ENCODE measurements at regions not wholly inside any gene's neighbourhood (a gene's known extent, or its start where the extent isn't known, plus 50 kb on each side); places are given as distances from the start of the nearest gene placed in this dataset.

GRCh38 chr2:136297994-136298393, 180.0 kb upstream of the CXCR4 start:
- WGBS (ENCODE audit: insufficient coverage, low coverage, low lambda C conversion rate, missing lambda C conversion rate): 61% methylated on average over 4 of the region's 4 CpGs
- no peak for ATAC-seq
- H3K4me1 ChIP-seq: no peaks in the 10 kb centered on the region

GRCh38 chr2:136297312-136297711, 179.4 kb upstream of the CXCR4 start:
- WGBS (ENCODE audit: insufficient coverage, low coverage, low lambda C conversion rate, missing lambda C conversion rate): 38% methylated on average over 3 of the region's 3 CpGs
- TF ChIP-seq POLR2A (IDR thresholded peaks at IDR 0.05): no peak
- no peak for TF ChIP-seq CTCF (IDR thresholded peaks at IDR 0.05)
- ATAC-seq: no peak

More at GRCh38 chr2:136297994-136298393, 180.0 kb upstream of the CXCR4 start:
- Histone ChIP-seq H3K9me3 (no peaks in the 10 kb centered on the region), H3K4me3 (no peak overlapping the region), H3K27ac (no peak overlapping the region), H3K27me3 (no peaks in the 10 kb centered on the region), H3K36me3 (no peaks in the 10 kb centered on the region)
- DNase-seq: no peak
- intact Hi-C loops (cut with DNase I): no loop called here
- TF ChIP-seq POLR2A (IDR thresholded peaks at IDR 0.05) (no peak), CTCF (IDR thresholded peaks at IDR 0.05) (no peak)

GRCh38 chr2:136295168-136295567, 177.2 kb upstream of the CXCR4 start:
- intact Hi-C loops (cut with DNase I): no loop called here
- ATAC-seq: no peak
- WGBS (ENCODE audit: insufficient coverage, low coverage, low lambda C conversion rate, missing lambda C conversion rate): 55% methylated on average over 1 of the region's 1 CpG

More at GRCh38 chr2:136297312-136297711, 179.4 kb upstream of the CXCR4 start:
- Histone ChIP-seq H3K4me1 (no peaks in the 10 kb centered on the region), H3K27ac (no peak overlapping the region), H3K27me3 (no peaks in the 10 kb centered on the region), H3K4me3 (no peak overlapping the region), H3K36me3 (no peaks in the 10 kb centered on the region), H3K9me3 (no peaks in the 10 kb centered on the region)
- intact Hi-C loops (cut with DNase I): no loop called here
- DNase-seq: no peak

GRCh38 chr2:136291871-136292270, 173.9 kb upstream of the CXCR4 start:
- H3K27ac ChIP-seq: no peak overlapping the region
- ATAC-seq (no peak), DNase-seq (no peak)
- no peaks in the 10 kb centered on the region for H3K36me3 ChIP-seq
- TF ChIP-seq POLR2A (IDR thresholded peaks at IDR 0.05) (no peak), CTCF (IDR thresholded peaks at IDR 0.05) (no peak)
- no peaks in the 10 kb centered on the region for H3K9me3 ChIP-seq
- no peaks in the 10 kb centered on the region for H3K27me3 ChIP-seq
- intact Hi-C loops (cut with DNase I): no loop called here
- 71% methylated on average over 4 of the region's 4 CpGs for WGBS (ENCODE audit: insufficient coverage, low coverage, low lambda C conversion rate, missing lambda C conversion rate)
- no peak overlapping the region for H3K4me3 ChIP-seq
- H3K4me1 ChIP-seq: no peaks in the 10 kb centered on the region

More at GRCh38 chr2:136295168-136295567, 177.2 kb upstream of the CXCR4 start:
- no peaks in the 10 kb centered on the region for H3K36me3 ChIP-seq
- no peak overlapping the region for H3K27ac ChIP-seq
- no peaks in the 10 kb centered on the region for H3K4me1 ChIP-seq
- H3K9me3 ChIP-seq: no peaks in the 10 kb centered on the region
- H3K27me3 ChIP-seq: no peaks in the 10 kb centered on the region
- TF ChIP-seq CTCF (IDR thresholded peaks at IDR 0.05) (no peak), POLR2A (IDR thresholded peaks at IDR 0.05) (no peak)
- DNase-seq: no peak
- no peak overlapping the region for H3K4me3 ChIP-seq

- no peak for DNase-seq
- TF ChIP-seq POLR2A (IDR thresholded peaks at IDR 0.05): no peak
- no peaks in the 10 kb centered on the region for H3K9me3 ChIP-seq
- 50% methylated on average over 1 of the region's 1 CpG for WGBS (ENCODE audit: insufficient coverage, low coverage, low lambda C conversion rate, missing lambda C conversion rate)
- no peaks in the 10 kb centered on the region for H3K27me3 ChIP-seq
- H3K36me3 ChIP-seq: no peaks in the 10 kb centered on the region
- no peak for ATAC-seq
- H3K4me3 ChIP-seq: no peak overlapping the region
- intact Hi-C loops (cut with DNase I): no loop called here
- no peaks in the 10 kb centered on the region for H3K4me1 ChIP-seq
- H3K27ac ChIP-seq: no peak overlapping the region
Measured at GRCh38 chr2:136290326-136290725, 172.4 kb upstream of the CXCR4 start.

All from right lobe of liver (tissue), 6 donors.